ENCODE measurements at regions not wholly inside any gene's neighbourhood (a gene's known extent, or its start where the extent isn't known, plus 50 kb on each side); places are given as distances from the start of the nearest gene placed in this dataset.

- TF ChIP-seq POLR2A (IDR thresholded peaks at IDR 0.05) = no peak
- TF ChIP-seq CTCF (IDR thresholded peaks at IDR 0.05) = no peak
- no peak for TF ChIP-seq POLR2AphosphoS5 (IDR thresholded peaks at IDR 0.05)
These were observed 89.9 kb downstream of the SLC24A2 start for GRCh38 chr9:19698960-19699359.

Measured in gastroesophageal sphincter (tissue), 3 donors.